NOMO-1 treated with DMSO at 0.1 percent for 48 hours (cell line): ENCODE measurements at regions not wholly inside any gene's neighbourhood (a gene's known extent, or its start where the extent isn't known, plus 50 kb on each side); places are given as distances from the start of the nearest gene placed in this dataset.

Source experiments
- DNase-seq: peaks from one replicate; lab custom pipeline; 2025; ENCODE audit not compliant: unreplicated experiment; lab: John Stamatoyannopoulos, UW

DNA sequence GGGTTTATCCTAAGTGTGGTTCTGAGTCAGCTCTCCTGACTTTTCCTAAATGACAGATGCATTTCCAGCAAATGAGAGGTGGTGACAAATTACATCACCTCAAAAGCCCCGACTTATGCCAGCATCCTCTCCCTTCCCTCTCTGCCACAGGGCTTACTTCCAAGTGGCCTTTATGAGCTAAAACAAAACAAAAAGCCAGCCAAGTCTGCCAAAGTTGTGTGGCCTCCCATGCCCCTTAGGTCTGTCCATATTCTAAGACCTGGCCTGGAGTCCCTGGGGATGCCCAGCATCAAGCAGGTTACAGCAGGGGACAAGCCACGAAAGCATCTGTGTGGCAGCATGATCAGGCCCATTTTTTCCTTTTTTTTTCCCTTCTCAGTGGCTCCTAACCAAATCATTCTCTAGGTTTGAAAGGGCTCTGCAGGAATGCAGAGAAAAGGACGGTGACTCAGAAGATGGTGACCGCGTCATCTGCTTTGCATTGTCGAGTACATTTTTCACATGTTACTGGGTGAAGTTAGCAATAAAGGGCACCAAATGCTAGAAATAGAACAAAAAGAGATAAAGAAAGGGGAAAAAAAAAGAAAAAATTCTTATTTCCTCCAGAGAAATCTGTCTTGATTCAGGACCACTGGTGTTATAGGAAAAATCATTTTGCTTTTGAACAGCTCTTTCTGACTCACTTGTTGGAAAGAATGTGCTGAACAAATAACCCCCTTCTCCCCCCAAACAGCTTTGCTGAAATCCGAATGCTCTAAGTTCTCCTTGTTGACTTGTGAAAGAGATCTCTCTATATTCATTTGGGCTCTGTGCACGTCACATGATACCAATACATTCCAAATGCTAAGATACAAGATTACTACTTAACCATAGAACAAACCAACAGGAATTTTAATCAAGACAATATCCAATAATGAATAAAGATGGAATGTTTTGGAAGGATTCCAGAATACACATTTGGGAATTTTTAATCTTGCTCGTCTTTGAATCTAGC is 178.7 kb downstream of the EN1 start:
- DNase-seq: no peak

GRCh38 chr2:118667964-118668363 is 179.5 kb downstream of the EN1 start:
- DNase-seq: no peak

- DNase-seq: no peak
Observed at GRCh38 chr2:118667348-118667747, 180.1 kb downstream of the EN1 start.

DNA sequence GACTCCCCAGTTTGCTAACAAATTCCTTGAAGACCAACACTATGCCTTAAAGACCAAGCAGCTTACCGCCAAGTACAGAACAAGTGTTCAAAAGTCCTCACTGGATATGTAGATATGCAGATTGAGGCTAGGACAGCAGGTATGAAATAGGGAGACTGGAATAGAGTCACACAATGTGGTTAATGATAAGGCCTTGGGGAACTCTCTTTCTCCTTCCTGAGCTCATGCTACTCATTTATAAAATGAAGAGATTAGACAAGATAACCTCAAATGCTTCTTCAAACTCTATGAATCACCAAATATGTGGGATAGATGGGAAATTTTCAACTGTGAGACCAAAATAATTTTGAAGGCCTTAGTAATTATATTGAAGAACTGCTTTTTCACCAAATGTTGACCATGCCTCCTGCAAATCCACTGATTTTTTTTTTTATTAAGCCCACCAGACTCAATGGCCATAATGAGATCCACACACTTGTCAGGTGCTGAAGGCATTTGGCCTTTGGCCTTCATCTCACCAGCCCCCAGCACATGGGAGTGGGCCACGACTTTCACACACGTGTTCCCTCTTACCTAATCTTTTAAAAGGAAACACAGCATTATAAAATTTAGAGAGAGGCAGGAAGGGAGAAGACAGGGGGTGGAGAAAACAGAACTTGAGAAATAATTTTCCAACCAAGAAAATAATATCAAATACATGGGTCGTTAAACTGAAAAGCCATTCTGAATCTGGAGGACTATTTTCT is 181.5 kb downstream of the EN1 start:
- DNase-seq: no peak

DNA sequence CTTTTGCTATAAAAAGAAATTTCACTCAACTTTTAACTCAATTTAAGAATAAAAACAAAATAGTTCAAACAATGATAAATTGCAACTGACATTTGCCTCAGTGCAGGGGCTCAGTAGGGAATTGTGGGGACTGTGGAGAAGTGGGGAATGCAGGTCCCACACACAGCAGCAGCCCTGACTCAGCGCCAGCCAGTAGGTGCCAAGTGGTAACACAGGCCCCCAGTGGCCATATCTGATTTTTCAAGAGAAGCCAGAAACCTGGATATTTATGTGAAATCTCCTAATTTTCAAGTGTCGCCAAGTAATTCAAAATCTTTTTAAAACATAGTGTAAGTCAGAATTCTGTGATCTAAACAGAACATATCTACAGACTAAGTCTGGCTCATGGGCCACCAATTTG is 186.3 kb downstream of the EN1 start:
- DNase-seq: no peak

DNA sequence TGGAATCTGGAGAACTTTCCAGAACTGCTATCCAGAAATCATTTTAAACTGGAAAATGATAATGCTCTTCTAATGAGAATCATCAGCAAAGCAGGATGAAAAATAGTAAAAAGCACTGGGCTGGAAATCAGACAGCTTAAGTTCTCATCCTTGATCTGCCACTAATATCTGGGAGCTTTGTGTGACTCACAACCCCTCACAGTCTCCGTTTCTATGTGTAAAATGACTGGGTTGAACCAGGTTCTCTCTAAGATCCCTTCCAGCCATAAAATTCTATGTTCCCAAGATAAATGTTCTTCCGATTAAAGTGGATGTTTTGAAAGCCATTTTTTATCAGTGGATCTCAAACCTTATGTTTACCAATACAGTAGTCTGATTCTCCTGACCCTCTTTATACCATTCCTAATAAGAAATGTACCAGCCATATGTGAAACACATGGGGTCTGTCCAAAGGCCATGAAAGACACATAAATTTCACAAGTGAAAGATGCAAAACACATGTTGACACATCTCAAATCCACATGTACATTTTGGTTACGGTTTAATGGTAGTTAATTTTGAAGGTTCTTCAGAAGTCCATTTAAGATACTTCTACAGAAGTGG is 188.8 kb downstream of the EN1 start:
- DNase-seq: no peak

GRCh38 chr2:118657466-118657865 is 190.0 kb downstream of the EN1 start:
- no peak for DNase-seq

GRCh38 chr2:118654945-118655344 is 192.5 kb downstream of the EN1 start:
- DNase-seq: no peak

DNA sequence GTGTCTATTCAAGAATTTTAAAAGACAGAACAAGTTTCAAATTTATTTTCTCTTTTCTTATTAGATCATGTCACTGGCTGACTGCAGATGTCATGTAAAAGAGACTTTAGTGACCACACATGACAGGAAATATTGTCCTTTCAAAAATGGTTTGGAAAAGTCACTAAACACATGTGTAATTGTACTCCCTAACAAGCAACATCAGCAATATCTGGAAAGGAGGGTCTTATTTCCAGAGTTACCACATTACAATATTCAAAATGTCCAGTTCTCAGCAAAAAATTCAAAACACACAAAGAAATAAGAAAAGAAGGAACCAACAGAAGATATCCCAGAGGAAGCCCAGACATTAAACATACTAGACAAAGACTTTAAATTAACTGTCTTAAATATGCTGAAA is 197.1 kb downstream of the EN1 start:
- no peak for DNase-seq

DNA sequence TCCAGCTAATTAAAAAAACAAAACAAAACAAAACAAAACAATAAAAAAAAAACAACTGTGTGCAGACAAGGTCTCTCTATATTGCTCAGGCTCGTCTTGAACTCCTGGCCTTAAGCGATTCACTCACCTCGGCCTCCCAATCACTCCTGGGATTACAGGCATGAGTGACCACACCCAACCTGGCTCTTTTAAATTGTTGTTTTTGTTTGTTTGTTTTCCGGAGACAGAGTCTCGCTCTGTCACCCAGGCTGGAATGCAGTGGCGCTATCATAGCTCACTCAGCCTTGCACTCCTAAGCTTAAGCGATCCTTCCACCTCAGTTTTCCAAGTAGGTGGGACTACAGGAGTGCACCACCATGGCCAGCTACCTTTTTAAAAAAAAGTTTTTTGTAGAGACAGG is 201.6 kb downstream of the EN1 start:
- DNase-seq: no peak

- DNase-seq: no peak
Observed at GRCh38 chr2:118644190-118644589, 203.3 kb downstream of the EN1 start.

GRCh38 chr2:118643294-118643693 is 204.2 kb downstream of the EN1 start:
- no peak for DNase-seq

DNA sequence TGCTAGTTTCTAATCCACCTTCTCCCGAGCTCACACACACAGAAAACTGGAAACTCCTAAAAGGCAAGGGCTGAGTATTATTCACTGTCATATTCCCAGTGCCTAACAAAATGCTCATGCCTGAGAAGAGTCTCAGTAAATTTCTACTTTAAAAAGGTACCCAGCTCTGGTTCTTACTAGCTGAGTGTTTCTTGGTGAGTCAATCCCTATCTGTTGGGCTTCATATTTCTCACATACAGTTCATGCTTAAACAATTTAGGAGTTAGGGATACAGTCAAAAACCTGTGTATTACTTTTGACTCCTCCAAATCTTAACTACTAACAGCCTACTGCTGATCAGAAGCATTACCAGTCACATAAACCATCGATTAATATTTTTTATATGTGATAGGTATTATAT is 204.9 kb downstream of the EN1 start:
- DNase-seq: no peak

DNA sequence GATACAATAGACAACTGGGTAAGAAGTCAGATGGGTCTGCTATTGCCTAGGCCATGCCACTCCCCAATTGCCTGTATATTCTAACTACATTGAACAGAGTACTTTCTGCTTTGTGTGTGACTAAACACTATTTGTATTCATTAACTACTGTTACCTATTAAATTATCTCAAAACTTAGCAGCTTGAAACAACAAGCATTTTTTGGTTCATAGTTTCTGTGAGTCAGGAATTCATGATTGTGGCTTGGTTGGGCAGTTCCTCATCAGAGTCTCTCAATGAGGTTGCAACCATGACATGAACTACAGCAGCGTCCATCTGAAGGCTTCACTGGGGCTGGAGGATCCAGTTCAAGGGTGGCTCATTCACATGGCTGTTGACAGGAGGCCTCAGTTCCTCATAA is 205.7 kb downstream of the EN1 start:
- DNase-seq: no peak

GRCh38 chr2:118639371-118639770 is 208.1 kb downstream of the EN1 start:
- no peak for DNase-seq

DNA sequence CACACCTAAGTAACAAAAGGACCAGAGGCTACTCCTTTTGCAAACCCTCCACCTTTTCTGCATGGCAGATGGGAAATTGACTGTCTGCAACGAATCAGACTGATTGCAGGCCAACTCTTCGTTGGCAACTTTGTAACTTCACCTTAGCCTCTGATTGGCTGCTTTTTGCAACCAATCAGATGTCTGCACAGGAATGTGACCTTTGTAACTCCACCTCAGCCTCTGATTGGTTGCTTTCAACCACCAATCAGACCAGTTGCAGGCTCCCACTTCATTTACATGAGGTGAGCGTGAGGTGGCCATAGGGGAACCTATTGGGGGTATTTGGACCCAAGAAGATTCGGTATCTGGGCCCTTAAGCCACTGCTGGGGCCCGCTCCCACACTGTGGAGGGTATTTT is 209.0 kb downstream of the EN1 start:
- no peak for DNase-seq

GRCh38 chr2:118635891-118636290 is 211.6 kb downstream of the EN1 start:
- no peak for DNase-seq

DNA sequence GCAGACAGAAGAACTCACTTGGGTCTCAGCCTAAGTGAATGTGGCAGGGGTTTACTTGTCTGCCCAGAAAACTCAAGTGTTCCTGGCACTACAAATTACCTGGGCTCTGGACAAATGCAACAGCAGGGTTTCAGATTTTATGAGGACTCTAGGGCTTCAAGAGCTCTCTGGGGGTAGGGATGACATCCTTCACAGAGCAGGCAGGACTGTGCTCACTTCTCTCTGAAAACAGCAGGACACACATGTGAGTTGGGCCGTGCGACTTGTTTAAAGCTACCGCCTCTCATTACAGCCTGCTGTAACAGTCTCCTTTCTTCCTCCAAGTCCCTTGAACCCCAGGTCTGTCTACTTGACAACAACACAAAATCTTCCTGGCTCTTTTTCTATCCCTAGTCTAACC is 212.6 kb downstream of the EN1 start:
- DNase-seq: no peak

GRCh38 chr2:118633371-118634018 is 214.0 kb downstream of the EN1 start:
- no peak for DNase-seq

GRCh38 chr2:118632921-118633320 is 214.5 kb downstream of the EN1 start:
- no peak for DNase-seq

GRCh38 chr2:118627156-118627555 is 220.3 kb downstream of the EN1 start:
- no peak for DNase-seq
